ENCODE measurements at regions not wholly inside any gene's neighbourhood (a gene's known extent, or its start where the extent isn't known, plus 50 kb on each side); places are given as distances from the start of the nearest gene placed in this dataset.
A peak's percentile ranks its signal among the peaks of the same experiment; 100 is the strongest.

- Histone ChIP-seq H4K20me1 (ENCODE audit: insufficient read depth) (no peaks in the 10 kb centered on the region), H3K4me3 (no peak overlapping the region), H3K9ac (no peak overlapping the region), H2AFZ (no peak overlapping the region), H3K27me3 (replicated peaks; ENCODE audit: insufficient read depth) (no peaks in the 10 kb centered on the region), H3K9me3 (ENCODE audit: low read depth) (no peaks in the 10 kb centered on the region), H3K79me2 (ENCODE audit: insufficient read depth) (no peaks in the 10 kb centered on the region), H3K4me1 (ENCODE audit: insufficient read depth) (peaks cover 8% of the 10 kb centered on the region; the same call in 1 of the 2 replicates), H3K9me2 (ENCODE audit: insufficient read depth) (no peaks in the 10 kb centered on the region), H3F3A (ENCODE audit: insufficient read depth) (no peaks in the 10 kb centered on the region), H3K4me2 (ENCODE audit: unreplicated experiment) (no peak overlapping the region), H3K27ac (no peak overlapping the region), H3K36me3 (ENCODE audit: low read depth) (no peaks in the 10 kb centered on the region)
- DNase-seq, result no peak
- in situ Hi-C loops (cut with MboI), result no loop called here
- TF ChIP-seq EZH2 (IDR thresholded peaks at IDR 0.05; ENCODE audit: insufficient read depth, poor library complexity, severe bottlenecking) (no peak), EZH2phosphoT487 (IDR thresholded peaks at IDR 0.05; ENCODE audit: insufficient read depth, low read depth) (no peak)
These were observed 79.6 kb upstream of the SLCO6A1 start for GRCh38 chr5:102578362-102578761.

- Histone ChIP-seq H3K79me2 (ENCODE audit: insufficient read depth) (no peaks in the 10 kb centered on the region), H2AFZ (no peak overlapping the region), H3F3A (ENCODE audit: insufficient read depth) (no peaks in the 10 kb centered on the region), H3K4me1 (ENCODE audit: insufficient read depth) (peaks cover 9% of the 10 kb centered on the region; the same call in 1 of the 2 replicates), H3K9me2 (ENCODE audit: insufficient read depth) (no peaks in the 10 kb centered on the region), H3K4me3 (no peak overlapping the region), H3K9ac (no peak overlapping the region), H3K36me3 (ENCODE audit: low read depth) (no peaks in the 10 kb centered on the region), H3K4me2 (ENCODE audit: unreplicated experiment) (no peak overlapping the region), H4K20me1 (ENCODE audit: insufficient read depth) (no peaks in the 10 kb centered on the region), H3K9me3 (ENCODE audit: low read depth) (no peaks in the 10 kb centered on the region), H3K27me3 (replicated peaks; ENCODE audit: insufficient read depth) (no peaks in the 10 kb centered on the region), H3K27ac (no peak overlapping the region)
- no peak for DNase-seq
- in situ Hi-C loops (cut with MboI), result no loop called here
- TF ChIP-seq EZH2 (IDR thresholded peaks at IDR 0.05; ENCODE audit: insufficient read depth, poor library complexity, severe bottlenecking) (no peak), EZH2phosphoT487 (IDR thresholded peaks at IDR 0.05; ENCODE audit: insufficient read depth, low read depth) (no peak)
- 56 to 70% methylated on average over 1 of the region's 1 CpG for WGBS, 2 experiments (ENCODE audit: low coverage in 1 of 2, low lambda C conversion rate in 2 of 2, missing lambda C conversion rate in 2 of 2)
These were observed 80.6 kb upstream of the SLCO6A1 start for GRCh38 chr5:102579379-102579778.

- no peaks in the 10 kb centered on the region for H3K9me2 ChIP-seq (ENCODE audit: insufficient read depth)
- H3K4me1 ChIP-seq (ENCODE audit: insufficient read depth), result peaks cover 9% of the 10 kb centered on the region; the same call in 1 of the 2 replicates
- H2AFZ ChIP-seq, result no peak overlapping the region
- no peak for DNase-seq
- H3K36me3 ChIP-seq (ENCODE audit: low read depth), result no peaks in the 10 kb centered on the region
- no peak overlapping the region for H3K27ac ChIP-seq
- no peaks in the 10 kb centered on the region for H4K20me1 ChIP-seq (ENCODE audit: insufficient read depth)
- H3K79me2 ChIP-seq (ENCODE audit: insufficient read depth), result no peaks in the 10 kb centered on the region
- H3F3A ChIP-seq (ENCODE audit: insufficient read depth), result no peaks in the 10 kb centered on the region
- H3K4me2 ChIP-seq (ENCODE audit: unreplicated experiment), result no peak overlapping the region
- in situ Hi-C loops (cut with MboI), result no loop called here
- TF ChIP-seq EZH2phosphoT487 (IDR thresholded peaks at IDR 0.05; ENCODE audit: insufficient read depth, low read depth) (no peak), EZH2 (IDR thresholded peaks at IDR 0.05; ENCODE audit: insufficient read depth, poor library complexity, severe bottlenecking) (no peak)
- H3K4me3 ChIP-seq, result no peak overlapping the region
- H3K9me3 ChIP-seq (ENCODE audit: low read depth), result no peaks in the 10 kb centered on the region
- H3K27me3 ChIP-seq (replicated peaks; ENCODE audit: insufficient read depth), result no peaks in the 10 kb centered on the region
- H3K9ac ChIP-seq, result no peak overlapping the region
These were observed 82.2 kb upstream of the SLCO6A1 start for GRCh38 chr5:102581011-102581410.

- Histone ChIP-seq H3K4me3 (no peak overlapping the region), H3K9me2 (ENCODE audit: insufficient read depth) (no peaks in the 10 kb centered on the region), H3K27ac (no peak overlapping the region), H3K4me2 (ENCODE audit: unreplicated experiment) (peak overlapping the region; percentile 10), H3K36me3 (ENCODE audit: low read depth) (no peaks in the 10 kb centered on the region), H3K79me2 (ENCODE audit: insufficient read depth) (no peaks in the 10 kb centered on the region), H4K20me1 (ENCODE audit: insufficient read depth) (no peaks in the 10 kb centered on the region), H3K9ac (no peak overlapping the region), H3K4me1 (ENCODE audit: insufficient read depth) (peaks cover 9% of the 10 kb centered on the region; the same call in 1 of the 2 replicates), H2AFZ (no peak overlapping the region), H3F3A (ENCODE audit: insufficient read depth) (no peaks in the 10 kb centered on the region), H3K27me3 (replicated peaks; ENCODE audit: insufficient read depth) (no peaks in the 10 kb centered on the region), H3K9me3 (ENCODE audit: low read depth) (no peaks in the 10 kb centered on the region)
- no peak for TF ChIP-seq EZH2 (IDR thresholded peaks at IDR 0.05; ENCODE audit: insufficient read depth, poor library complexity, severe bottlenecking)
- TF ChIP-seq EZH2phosphoT487 (IDR thresholded peaks at IDR 0.05; ENCODE audit: insufficient read depth, low read depth), result no peak
- in situ Hi-C loops (cut with MboI), result no loop called here
- peak; percentile 15 for DNase-seq
- WGBS, 2 experiments (ENCODE audit: low coverage in 1 of 2, low lambda C conversion rate in 2 of 2, missing lambda C conversion rate in 2 of 2), result 31 to 43% methylated on average over 3 of the region's 3 CpGs
These were observed 83.9 kb upstream of the SLCO6A1 start for GRCh38 chr5:102582696-102583095.
